CD4-positive, alpha-beta T cell (primary cell): ENCODE measurements at regions not wholly inside any gene's neighbourhood (a gene's known extent, or its start where the extent isn't known, plus 50 kb on each side); places are given as distances from the start of the nearest gene placed in this dataset.

Experiments
- ATAC-seq: fragments of 200-7000 bp; cut with Tn5 transposase; one replicate; pipeline ENCODE4 v1.10.0; 2022; ENCODE audit warnings: mild to moderate bottlenecking; ENCODE audit not compliant: poor library complexity
- CTCF ChIA-PET: fragments of 350-600 bp; sonication (Branson Sonifier 250); formaldehyde crosslinking; loops from one replicate; lab custom pipeline; 2021; ENCODE audit warnings: antibody characterized with exemption, inconsistent platforms; lab: Charles Lee
- POLR2A ChIA-PET: fragments of 350-600 bp; sonication (Branson Sonifier 250); formaldehyde crosslinking; loops from one replicate; lab custom pipeline; 2021; ENCODE audit warnings: antibody characterized with exemption, inconsistent platforms; lab: Charles Lee
- DNase-seq, 14 experiments: peaks; one replicate each; pipeline ENCODE4 v3.0.0-alpha.2; 2013 to 2020; ENCODE audit warnings: mixed read lengths in 2 of 14
- H3K27ac ChIP-seq, 2 donors: one replicate each; pipeline versions ENCODE4 v1.5.1 to v1.7.0; 2013; ENCODE audit warnings: low read length in 2 of 2, low read depth in 1 of 2, mild to moderate bottlenecking in 1 of 2
- H3K27me3 ChIP-seq, 2 experiments: 1 replicate in 1 of 2; 2 replicates in 1 of 2; pipeline versions ENCODE4 v1.6.1 to v1.7.0; 2013; ENCODE audit warnings: low read length in 2 of 2, control low read depth in 1 of 2, mild to moderate bottlenecking in 1 of 2, moderate library complexity in 1 of 2; ENCODE audit not compliant: insufficient read depth in 2 of 2, control insufficient read depth in 1 of 2
- H3K36me3 ChIP-seq: one replicate; pipeline ENCODE4 v1.6.1; 2013; ENCODE audit warnings: low read length, control low read depth; ENCODE audit not compliant: insufficient read depth
- H3K4me1 ChIP-seq: one replicate; pipeline ENCODE4 v1.6.1; 2013; ENCODE audit warnings: low read length, control low read depth; ENCODE audit not compliant: insufficient read depth
- H3K4me3 ChIP-seq: one replicate; pipeline ENCODE4 v1.5.1; 2013; ENCODE audit warnings: mild to moderate bottlenecking, low read length, moderate library complexity
- H3K9me3 ChIP-seq, 2 experiments: 1 replicate in 1 of 2; 2 replicates in 1 of 2; pipeline versions ENCODE4 v1.6.1 to v1.7.0; 2013; ENCODE audit warnings: low read length in 2 of 2, mild to moderate bottlenecking in 2 of 2, control low read depth in 1 of 2, moderate library complexity in 1 of 2; ENCODE audit not compliant: control insufficient read depth in 1 of 2, insufficient read depth in 1 of 2
- H3K27ac Mint-ChIP-seq: one replicate; pipeline ENCODE4 v1.8.0; 2020; ENCODE audit warnings: mixed read lengths
- H3K27me3 Mint-ChIP-seq: one replicate; pipeline ENCODE4 v1.8.0; 2021; ENCODE audit warnings: mixed read lengths
- H3K36me3 Mint-ChIP-seq: one replicate; pipeline ENCODE4 v1.8.0; 2021; ENCODE audit warnings: low read depth, mixed read lengths
- H3K4me1 Mint-ChIP-seq: one replicate; pipeline ENCODE4 v1.8.0; 2021; ENCODE audit warnings: low read depth, mixed read lengths
- H3K4me3 Mint-ChIP-seq: one replicate; pipeline ENCODE4 v1.8.0; 2020; ENCODE audit warnings: mild to moderate bottlenecking, mixed read lengths
- H3K9me3 Mint-ChIP-seq: one replicate; pipeline ENCODE4 v1.8.0; 2020; ENCODE audit warnings: mixed read lengths
- intact Hi-C, 2 experiments: fragments of 100-400 bp; cut with DNase I in 1 of 2; cut with micrococcal nuclease in 1 of 2; formaldehyde crosslinking; loops; one replicate each; pipeline versions ENCODE4 v1.15.1 to v1.9.0; 2023 to 2025; cut with DNase I, micrococcal nuclease
- TF ChIP-seq, protein P1 (sequence below): fragments of 200-600 bp; IDR thresholded peaks from one replicate; pipeline ENCODE4 v1.8.0; 2022; ENCODE audit warnings: antibody characterized with exemption, mild to moderate bottlenecking

- Histone ChIP-seq H3K36me3 (no peaks in the 10 kb centered on the region), H3K4me3 (no peak overlapping the region), H3K27ac (no peak overlapping the region), H3K27me3 (no peaks in the 10 kb centered on the region), H3K9me3 (no peaks in the 10 kb centered on the region), H3K4me1 (no peaks in the 10 kb centered on the region)
- CTCF ChIA-PET: interaction anchor here (0.6 kb wide), 1 partner anchor 1064 kb away, joined by 4 read pairs; no protein-coding TSS in a partner anchor
- no peak for ATAC-seq
- H3K4me3 Mint-ChIP-seq: no peak overlapping the region
- no peak overlapping the region for H3K27ac Mint-ChIP-seq
- no peaks in the 10 kb centered on the region for H3K4me1 Mint-ChIP-seq
- no peak for DNase-seq
- no peaks in the 10 kb centered on the region for H3K36me3 Mint-ChIP-seq
- intact Hi-C loops: loop anchor here in 1 of 2 experiments (10.0 kb wide), 1 partner anchor 145 kb away; no protein-coding TSS in a partner anchor
- no peaks in the 10 kb centered on the region for H3K27me3 Mint-ChIP-seq
- POLR2A ChIA-PET: no interaction called here
- TF ChIP-seq, protein P1, sequence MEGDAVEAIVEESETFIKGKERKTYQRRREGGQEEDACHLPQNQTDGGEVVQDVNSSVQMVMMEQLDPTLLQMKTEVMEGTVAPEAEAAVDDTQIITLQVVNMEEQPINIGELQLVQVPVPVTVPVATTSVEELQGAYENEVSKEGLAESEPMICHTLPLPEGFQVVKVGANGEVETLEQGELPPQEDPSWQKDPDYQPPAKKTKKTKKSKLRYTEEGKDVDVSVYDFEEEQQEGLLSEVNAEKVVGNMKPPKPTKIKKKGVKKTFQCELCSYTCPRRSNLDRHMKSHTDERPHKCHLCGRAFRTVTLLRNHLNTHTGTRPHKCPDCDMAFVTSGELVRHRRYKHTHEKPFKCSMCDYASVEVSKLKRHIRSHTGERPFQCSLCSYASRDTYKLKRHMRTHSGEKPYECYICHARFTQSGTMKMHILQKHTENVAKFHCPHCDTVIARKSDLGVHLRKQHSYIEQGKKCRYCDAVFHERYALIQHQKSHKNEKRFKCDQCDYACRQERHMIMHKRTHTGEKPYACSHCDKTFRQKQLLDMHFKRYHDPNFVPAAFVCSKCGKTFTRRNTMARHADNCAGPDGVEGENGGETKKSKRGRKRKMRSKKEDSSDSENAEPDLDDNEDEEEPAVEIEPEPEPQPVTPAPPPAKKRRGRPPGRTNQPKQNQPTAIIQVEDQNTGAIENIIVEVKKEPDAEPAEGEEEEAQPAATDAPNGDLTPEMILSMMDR: no peak
- H3K9me3 Mint-ChIP-seq: no peaks in the 10 kb centered on the region
Measured at GRCh38 chr5:82499725-82500244, 221.6 kb upstream of the RPS23 start.

DNA sequence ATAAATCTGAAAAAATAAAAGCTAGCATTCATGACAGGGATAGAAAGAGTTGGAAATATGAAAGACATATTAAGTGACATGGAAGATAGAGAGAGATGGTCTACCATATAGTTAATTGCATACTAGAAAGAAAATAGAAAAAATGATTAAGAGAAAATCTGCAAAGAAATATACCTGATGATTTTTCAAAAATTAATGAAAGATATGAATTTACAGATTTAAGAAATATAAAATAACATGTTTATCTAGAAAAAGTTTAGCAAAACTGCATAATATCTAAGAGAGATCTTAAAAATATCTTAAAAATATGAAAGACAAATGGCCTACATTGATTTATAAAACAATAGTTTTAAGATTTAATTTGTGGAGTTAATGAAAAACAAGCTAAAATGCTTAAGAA is 219.1 kb upstream of the RPS23 start:
- no peak for DNase-seq
- H3K27ac ChIP-seq: no peak overlapping the region
- no peak overlapping the region for H3K4me3 Mint-ChIP-seq
- POLR2A ChIA-PET: no interaction called here
- no peaks in the 10 kb centered on the region for H3K27me3 Mint-ChIP-seq
- no peaks in the 10 kb centered on the region for H3K27me3 ChIP-seq
- H3K9me3 Mint-ChIP-seq: no peaks in the 10 kb centered on the region
- H3K36me3 ChIP-seq: no peaks in the 10 kb centered on the region
- H3K9me3 ChIP-seq: no peaks in the 10 kb centered on the region
- H3K4me1 Mint-ChIP-seq: no peaks in the 10 kb centered on the region
- no peaks in the 10 kb centered on the region for H3K4me1 ChIP-seq
- no peak for ATAC-seq
- CTCF ChIA-PET: interaction anchor here (1.1 kb wide), 1 partner anchor 147 kb away, joined by 3 read pairs; no protein-coding TSS in a partner anchor
- H3K4me3 ChIP-seq: no peak overlapping the region
- intact Hi-C loops: loop anchor here in 1 of 2 experiments (10.0 kb wide), 1 partner anchor 142 kb away; no protein-coding TSS in a partner anchor
- TF ChIP-seq, protein P1: no peak
- H3K27ac Mint-ChIP-seq: no peak overlapping the region
- H3K36me3 Mint-ChIP-seq: no peaks in the 10 kb centered on the region

DNA sequence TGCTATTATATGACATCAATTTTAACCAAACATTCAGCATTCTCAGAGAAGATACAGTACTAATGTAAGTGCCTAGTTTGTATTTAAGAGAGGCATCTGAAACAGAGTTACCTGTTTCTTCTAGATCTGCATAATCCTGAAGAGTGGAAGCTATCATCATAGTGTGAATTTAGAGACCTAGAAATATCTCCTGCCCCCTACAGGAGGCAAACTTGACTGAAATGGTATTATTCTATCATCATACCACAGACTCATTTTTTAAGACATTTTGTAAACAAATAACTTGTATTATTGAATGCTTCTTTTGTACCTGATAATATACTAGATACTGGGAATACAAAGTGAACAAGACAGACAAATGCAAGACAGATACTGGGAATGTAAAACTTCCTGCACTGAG is 216.8 kb upstream of the RPS23 start:
- H3K27me3 Mint-ChIP-seq: no peaks in the 10 kb centered on the region
- Histone ChIP-seq H3K9me3 (no peaks in the 10 kb centered on the region), H3K27me3 (no peaks in the 10 kb centered on the region), H3K36me3 (no peaks in the 10 kb centered on the region), H3K4me3 (no peak overlapping the region), H3K4me1 (no peaks in the 10 kb centered on the region), H3K27ac (no peak overlapping the region)
- CTCF ChIA-PET: interaction anchor here (0.5 kb wide), 1 partner anchor 221 kb away, joined by 4 read pairs; no protein-coding TSS in a partner anchor
- ATAC-seq (no peak), DNase-seq (no peak)
- POLR2A ChIA-PET: no interaction called here
- no peak overlapping the region for H3K27ac Mint-ChIP-seq
- H3K4me3 Mint-ChIP-seq: no peak overlapping the region
- TF ChIP-seq, protein P1: no peak
- intact Hi-C loops: loop anchor here in 1 of 2 experiments (10.0 kb wide), 1 partner anchor 140 kb away; no protein-coding TSS in a partner anchor
- H3K4me1 Mint-ChIP-seq: no peaks in the 10 kb centered on the region
- no peaks in the 10 kb centered on the region for H3K9me3 Mint-ChIP-seq
- H3K36me3 Mint-ChIP-seq: no peaks in the 10 kb centered on the region
